H1 (cell line): ENCODE measurements at regions not wholly inside any gene's neighbourhood (a gene's known extent, or its start where the extent isn't known, plus 50 kb on each side); places are given as distances from the start of the nearest gene placed in this dataset.

Source experiments
- EP300 ChIP-seq, 2 experiments: IDR thresholded peaks; 1 replicate in 1 of 2; 2 replicates in 1 of 2; pipeline ENCODE4 v1.6.1; 2011 to 2012; ENCODE audit warnings: low read depth in 2 of 2, low read length in 2 of 2, mild to moderate bottlenecking in 2 of 2, borderline replicate concordance in 1 of 2, inconsistent platforms in 1 of 2, moderate library complexity in 1 of 2
- USF2 ChIP-seq: IDR thresholded peaks from 2 replicates; pipeline ENCODE4 v1.6.1; 2011; ENCODE audit warnings: low read length, improper control_type of control experiment
- TF ChIP-seq, protein P1 (sequence below): fragments of 300-600 bp; sonication (generic); IDR thresholded peaks from 2 replicates; pipeline ENCODE4 v1.7.1; 2012; ENCODE audit warnings: low read length, moderate library complexity, mild to moderate bottlenecking, inconsistent platforms; ENCODE audit not compliant: insufficient replicate concordance

- TF ChIP-seq, protein P1, sequence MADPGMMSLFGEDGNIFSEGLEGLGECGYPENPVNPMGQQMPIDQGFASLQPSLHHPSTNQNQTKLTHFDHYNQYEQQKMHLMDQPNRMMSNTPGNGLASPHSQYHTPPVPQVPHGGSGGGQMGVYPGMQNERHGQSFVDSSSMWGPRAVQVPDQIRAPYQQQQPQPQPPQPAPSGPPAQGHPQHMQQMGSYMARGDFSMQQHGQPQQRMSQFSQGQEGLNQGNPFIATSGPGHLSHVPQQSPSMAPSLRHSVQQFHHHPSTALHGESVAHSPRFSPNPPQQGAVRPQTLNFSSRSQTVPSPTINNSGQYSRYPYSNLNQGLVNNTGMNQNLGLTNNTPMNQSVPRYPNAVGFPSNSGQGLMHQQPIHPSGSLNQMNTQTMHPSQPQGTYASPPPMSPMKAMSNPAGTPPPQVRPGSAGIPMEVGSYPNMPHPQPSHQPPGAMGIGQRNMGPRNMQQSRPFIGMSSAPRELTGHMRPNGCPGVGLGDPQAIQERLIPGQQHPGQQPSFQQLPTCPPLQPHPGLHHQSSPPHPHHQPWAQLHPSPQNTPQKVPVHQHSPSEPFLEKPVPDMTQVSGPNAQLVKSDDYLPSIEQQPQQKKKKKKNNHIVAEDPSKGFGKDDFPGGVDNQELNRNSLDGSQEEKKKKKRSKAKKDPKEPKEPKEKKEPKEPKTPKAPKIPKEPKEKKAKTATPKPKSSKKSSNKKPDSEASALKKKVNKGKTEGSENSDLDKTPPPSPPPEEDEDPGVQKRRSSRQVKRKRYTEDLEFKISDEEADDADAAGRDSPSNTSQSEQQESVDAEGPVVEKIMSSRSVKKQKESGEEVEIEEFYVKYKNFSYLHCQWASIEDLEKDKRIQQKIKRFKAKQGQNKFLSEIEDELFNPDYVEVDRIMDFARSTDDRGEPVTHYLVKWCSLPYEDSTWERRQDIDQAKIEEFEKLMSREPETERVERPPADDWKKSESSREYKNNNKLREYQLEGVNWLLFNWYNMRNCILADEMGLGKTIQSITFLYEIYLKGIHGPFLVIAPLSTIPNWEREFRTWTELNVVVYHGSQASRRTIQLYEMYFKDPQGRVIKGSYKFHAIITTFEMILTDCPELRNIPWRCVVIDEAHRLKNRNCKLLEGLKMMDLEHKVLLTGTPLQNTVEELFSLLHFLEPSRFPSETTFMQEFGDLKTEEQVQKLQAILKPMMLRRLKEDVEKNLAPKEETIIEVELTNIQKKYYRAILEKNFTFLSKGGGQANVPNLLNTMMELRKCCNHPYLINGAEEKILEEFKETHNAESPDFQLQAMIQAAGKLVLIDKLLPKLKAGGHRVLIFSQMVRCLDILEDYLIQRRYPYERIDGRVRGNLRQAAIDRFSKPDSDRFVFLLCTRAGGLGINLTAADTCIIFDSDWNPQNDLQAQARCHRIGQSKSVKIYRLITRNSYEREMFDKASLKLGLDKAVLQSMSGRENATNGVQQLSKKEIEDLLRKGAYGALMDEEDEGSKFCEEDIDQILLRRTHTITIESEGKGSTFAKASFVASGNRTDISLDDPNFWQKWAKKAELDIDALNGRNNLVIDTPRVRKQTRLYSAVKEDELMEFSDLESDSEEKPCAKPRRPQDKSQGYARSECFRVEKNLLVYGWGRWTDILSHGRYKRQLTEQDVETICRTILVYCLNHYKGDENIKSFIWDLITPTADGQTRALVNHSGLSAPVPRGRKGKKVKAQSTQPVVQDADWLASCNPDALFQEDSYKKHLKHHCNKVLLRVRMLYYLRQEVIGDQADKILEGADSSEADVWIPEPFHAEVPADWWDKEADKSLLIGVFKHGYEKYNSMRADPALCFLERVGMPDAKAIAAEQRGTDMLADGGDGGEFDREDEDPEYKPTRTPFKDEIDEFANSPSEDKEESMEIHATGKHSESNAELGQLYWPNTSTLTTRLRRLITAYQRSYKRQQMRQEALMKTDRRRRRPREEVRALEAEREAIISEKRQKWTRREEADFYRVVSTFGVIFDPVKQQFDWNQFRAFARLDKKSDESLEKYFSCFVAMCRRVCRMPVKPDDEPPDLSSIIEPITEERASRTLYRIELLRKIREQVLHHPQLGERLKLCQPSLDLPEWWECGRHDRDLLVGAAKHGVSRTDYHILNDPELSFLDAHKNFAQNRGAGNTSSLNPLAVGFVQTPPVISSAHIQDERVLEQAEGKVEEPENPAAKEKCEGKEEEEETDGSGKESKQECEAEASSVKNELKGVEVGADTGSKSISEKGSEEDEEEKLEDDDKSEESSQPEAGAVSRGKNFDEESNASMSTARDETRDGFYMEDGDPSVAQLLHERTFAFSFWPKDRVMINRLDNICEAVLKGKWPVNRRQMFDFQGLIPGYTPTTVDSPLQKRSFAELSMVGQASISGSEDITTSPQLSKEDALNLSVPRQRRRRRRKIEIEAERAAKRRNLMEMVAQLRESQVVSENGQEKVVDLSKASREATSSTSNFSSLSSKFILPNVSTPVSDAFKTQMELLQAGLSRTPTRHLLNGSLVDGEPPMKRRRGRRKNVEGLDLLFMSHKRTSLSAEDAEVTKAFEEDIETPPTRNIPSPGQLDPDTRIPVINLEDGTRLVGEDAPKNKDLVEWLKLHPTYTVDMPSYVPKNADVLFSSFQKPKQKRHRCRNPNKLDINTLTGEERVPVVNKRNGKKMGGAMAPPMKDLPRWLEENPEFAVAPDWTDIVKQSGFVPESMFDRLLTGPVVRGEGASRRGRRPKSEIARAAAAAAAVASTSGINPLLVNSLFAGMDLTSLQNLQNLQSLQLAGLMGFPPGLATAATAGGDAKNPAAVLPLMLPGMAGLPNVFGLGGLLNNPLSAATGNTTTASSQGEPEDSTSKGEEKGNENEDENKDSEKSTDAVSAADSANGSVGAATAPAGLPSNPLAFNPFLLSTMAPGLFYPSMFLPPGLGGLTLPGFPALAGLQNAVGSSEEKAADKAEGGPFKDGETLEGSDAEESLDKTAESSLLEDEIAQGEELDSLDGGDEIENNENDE, result no peak
- TF ChIP-seq USF2, result no peak
- no peak for TF ChIP-seq EP300 (IDR thresholded peaks at IDR 0.05; ENCODE audit: borderline replicate concordance in 1 of 2, low read depth in 2 of 2, low read length in 2 of 2)
Measured at GRCh38 chr2:124241-124880, 78.1 kb upstream of the FAM110C start (continued).
